ENCODE measurements at regions not wholly inside any gene's neighbourhood (a gene's known extent, or its start where the extent isn't known, plus 50 kb on each side); places are given as distances from the start of the nearest gene placed in this dataset.

DNA sequence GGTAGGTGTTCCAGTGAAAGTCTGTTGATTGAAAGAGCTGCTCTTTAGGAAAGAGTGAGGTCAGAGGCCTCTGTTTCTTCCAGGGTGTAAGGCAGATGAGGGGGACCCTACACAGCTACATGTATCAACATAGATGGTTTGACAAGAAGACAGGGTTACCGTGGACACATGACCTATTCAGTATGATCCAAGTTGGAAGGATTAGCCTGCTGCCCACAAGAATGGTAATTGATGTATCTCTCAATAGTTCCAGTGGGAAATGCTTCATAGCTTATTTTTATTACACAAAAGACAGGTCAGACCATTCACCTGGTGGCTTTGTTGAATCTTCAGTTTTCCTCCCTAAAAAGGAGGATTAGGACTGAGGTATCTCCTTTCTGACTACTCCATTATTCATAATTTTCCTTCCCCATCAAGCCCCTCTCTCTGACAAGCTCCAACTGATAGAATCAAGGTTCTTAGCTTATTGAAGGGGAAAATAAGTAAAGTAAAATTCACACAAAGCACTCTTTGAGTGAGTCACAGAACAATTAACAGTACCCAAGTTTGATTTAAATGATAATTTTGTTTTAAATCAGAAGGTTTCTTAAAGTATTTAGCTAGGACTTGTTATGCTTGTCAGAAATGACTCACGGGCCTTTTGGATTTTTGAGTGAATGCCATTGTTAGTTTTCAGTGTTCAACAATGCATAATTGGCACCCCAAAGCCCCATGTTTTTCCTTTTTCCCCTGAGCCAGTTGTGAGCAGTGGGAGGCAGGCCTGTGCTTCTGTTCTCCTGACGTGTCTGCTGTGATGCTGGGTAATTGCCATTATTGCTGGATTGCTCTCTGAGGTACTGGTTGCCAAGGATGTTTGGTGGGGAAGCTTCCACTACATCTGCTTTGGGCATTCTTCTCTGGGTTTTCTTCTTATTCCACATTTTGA is 373.2 kb downstream of the DDX10 start:
- TF ChIP-seq POLR2A (IDR thresholded peaks at IDR 0.05), result no peak
- TF ChIP-seq, protein P1, sequence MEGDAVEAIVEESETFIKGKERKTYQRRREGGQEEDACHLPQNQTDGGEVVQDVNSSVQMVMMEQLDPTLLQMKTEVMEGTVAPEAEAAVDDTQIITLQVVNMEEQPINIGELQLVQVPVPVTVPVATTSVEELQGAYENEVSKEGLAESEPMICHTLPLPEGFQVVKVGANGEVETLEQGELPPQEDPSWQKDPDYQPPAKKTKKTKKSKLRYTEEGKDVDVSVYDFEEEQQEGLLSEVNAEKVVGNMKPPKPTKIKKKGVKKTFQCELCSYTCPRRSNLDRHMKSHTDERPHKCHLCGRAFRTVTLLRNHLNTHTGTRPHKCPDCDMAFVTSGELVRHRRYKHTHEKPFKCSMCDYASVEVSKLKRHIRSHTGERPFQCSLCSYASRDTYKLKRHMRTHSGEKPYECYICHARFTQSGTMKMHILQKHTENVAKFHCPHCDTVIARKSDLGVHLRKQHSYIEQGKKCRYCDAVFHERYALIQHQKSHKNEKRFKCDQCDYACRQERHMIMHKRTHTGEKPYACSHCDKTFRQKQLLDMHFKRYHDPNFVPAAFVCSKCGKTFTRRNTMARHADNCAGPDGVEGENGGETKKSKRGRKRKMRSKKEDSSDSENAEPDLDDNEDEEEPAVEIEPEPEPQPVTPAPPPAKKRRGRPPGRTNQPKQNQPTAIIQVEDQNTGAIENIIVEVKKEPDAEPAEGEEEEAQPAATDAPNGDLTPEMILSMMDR (IDR thresholded peaks at IDR 0.05), result no peak

All from right lobe of liver (tissue), 4 donors.